CD4-positive, alpha-beta T cell treated with Interleukin-15 for 1 hour (primary cell): ENCODE measurements at regions not wholly inside any gene's neighbourhood (a gene's known extent, or its start where the extent isn't known, plus 50 kb on each side); places are given as distances from the start of the nearest gene placed in this dataset.
"Not testable (repeated sequence)": the region's sequence is repeated elsewhere in the genome, so short reads cannot be mapped to it uniquely, and the experiment has no call there.

Experiments
- DNase-seq: peaks from one replicate; pipeline ENCODE4 v3.0.0-alpha.2; 2020

- DNase-seq = no peak
These were observed 54.3 kb upstream of the CIT start for GRCh38 chr12:119931402-119931801.

- DNase-seq = no peak
These were observed 55.8 kb upstream of the CIT start for GRCh38 chr12:119932921-119933320.

DNA sequence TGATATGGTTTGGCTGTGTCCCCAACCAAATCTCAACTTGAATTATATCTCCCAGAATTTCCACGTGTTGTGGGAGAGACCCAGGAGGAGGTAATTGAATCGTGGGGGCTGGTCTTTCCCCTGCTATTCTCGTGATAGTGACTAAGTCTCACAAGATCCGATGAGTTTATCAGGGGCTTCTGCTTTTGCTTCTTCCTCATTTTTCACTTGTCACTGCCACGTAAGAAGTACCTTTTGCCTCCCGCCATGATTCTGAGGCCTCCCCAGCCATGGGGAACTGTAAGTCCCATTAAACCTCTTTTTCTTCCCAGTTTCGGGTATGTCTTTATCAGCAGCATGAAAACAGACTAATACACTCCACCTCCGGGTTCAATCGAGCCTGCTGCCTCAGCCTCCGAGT lies 54.3 kb upstream of the BICDL1 start:
- DNase-seq = not testable (repeated sequence)

DNA sequence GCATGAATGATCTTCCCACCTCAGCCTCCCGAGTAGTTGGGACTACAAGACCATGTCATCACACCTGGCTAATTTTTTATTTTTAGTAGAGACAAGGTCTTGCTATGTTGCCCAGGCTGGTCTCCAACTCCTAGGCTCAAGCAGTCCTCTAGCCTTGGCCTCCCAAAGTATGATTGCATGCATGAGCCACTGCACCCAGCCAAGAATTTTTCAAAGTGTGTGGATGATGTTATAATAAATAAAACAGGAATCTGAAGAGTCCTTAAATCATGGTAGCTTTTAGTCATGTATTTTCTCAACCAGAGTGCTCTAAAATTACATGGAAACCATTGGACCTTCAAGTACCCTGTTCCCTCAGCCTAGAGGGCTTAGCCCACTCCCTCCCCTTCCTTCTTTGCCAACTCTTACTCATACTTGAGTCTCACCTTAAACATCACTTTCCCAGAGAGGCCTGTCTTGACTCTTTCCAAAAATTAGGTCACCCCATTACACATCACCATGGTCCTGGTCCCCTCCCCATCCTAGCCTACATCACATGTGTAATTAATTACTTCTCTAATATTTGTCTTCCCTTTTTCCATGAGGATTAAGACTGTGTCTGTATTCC lies 52.2 kb upstream of the BICDL1 start:
- DNase-seq = no peak

DNA sequence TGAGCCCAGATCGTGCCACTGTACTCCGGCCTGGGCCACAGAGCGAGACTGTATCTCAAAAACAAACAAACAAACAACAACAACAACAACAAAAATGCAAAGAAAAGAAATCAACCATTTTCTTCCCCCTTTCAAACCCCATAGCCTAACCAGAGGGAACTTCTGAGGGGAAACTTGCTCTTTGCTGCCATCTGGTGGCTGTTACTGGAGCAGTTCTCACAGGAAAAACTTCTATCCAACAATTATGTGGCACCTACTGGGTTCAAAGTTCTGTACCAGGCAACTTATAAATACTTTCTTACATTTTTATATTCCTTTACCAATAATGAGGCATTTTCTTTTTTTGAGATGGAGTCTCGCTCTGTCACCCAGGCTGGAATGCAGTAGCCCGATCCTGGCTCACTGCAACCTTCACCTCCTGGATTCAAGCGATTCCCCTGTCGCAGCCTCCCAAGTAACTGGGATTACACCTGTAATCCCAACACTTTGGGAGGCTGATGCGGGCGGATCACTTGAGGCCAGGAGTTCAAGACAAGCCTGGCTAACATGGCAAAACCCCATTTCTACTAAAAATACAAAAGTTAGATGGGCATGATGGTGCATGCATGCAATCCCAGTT lies 50.9 kb upstream of the BICDL1 start:
- DNase-seq = peak; percentile 49
